Fibroblast of villous mesenchyme (primary cell): ENCODE measurements at regions not wholly inside any gene's neighbourhood (a gene's known extent, or its start where the extent isn't known, plus 50 kb on each side); places are given as distances from the start of the nearest gene placed in this dataset.

Experiments
- DNase-seq: peaks from one replicate; pipeline ENCODE4 v3.0.0-alpha.2; 2010; ENCODE audit warnings: low read depth
- H3K4me3 ChIP-seq: 2 replicates; pipeline ENCODE4 v1.5.1; 2011; ENCODE audit warnings: low read depth, mild to moderate bottlenecking, low read length
- TF ChIP-seq, protein P1 (sequence below): IDR thresholded peaks from 2 replicates; pipeline ENCODE4 v1.5.1; 2012; ENCODE audit warnings: low read depth, mild to moderate bottlenecking, low read length; ENCODE audit not compliant: insufficient read depth

DNA sequence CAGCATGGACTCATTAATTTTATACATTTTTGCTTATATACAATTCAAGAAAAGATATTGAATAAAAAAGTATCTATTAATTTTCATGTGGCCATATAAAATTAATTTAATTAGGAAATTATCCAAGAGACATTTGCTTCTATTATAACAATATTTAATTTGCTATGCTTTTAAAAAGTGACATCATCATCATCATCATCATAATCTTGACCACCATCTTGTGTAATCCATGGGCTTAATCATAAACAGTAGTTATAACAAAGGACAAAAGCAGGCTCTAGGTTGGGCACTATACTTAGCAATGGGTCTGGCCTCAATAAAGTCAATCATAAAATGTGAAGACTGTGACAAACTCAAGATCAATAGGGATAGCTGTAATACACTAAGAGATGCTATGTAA is 1031.6 kb downstream of the SLITRK1 start:
- TF ChIP-seq, protein P1, sequence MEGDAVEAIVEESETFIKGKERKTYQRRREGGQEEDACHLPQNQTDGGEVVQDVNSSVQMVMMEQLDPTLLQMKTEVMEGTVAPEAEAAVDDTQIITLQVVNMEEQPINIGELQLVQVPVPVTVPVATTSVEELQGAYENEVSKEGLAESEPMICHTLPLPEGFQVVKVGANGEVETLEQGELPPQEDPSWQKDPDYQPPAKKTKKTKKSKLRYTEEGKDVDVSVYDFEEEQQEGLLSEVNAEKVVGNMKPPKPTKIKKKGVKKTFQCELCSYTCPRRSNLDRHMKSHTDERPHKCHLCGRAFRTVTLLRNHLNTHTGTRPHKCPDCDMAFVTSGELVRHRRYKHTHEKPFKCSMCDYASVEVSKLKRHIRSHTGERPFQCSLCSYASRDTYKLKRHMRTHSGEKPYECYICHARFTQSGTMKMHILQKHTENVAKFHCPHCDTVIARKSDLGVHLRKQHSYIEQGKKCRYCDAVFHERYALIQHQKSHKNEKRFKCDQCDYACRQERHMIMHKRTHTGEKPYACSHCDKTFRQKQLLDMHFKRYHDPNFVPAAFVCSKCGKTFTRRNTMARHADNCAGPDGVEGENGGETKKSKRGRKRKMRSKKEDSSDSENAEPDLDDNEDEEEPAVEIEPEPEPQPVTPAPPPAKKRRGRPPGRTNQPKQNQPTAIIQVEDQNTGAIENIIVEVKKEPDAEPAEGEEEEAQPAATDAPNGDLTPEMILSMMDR, result no peak
- DNase-seq, result no peak

DNA sequence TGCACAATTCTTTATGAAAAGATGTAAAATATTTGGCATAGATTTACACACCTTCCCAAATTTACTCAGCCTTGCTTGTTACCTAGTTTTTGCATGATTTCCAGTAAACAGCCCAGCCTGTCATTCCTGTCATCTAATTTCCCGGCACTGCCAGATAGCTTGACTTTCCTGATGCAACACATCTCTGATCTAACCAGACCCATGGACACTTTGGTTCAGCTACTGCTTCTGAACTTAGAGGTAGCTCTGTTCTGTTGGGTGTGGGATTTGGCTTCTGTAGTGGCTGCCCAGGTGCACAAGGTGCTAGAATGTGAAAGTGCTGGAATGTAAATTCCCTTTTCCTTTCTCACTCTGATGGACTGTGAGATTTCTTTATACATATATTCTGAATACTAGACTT is 1033.5 kb downstream of the SLITRK1 start:
- H3K4me3 ChIP-seq, result no peak overlapping the region
- DNase-seq, result no peak
- TF ChIP-seq, protein P1, result no peak

More for the DNA sequence above, 1031.6 kb downstream of the SLITRK1 start:
- H3K4me3 ChIP-seq, result no peak overlapping the region

DNA sequence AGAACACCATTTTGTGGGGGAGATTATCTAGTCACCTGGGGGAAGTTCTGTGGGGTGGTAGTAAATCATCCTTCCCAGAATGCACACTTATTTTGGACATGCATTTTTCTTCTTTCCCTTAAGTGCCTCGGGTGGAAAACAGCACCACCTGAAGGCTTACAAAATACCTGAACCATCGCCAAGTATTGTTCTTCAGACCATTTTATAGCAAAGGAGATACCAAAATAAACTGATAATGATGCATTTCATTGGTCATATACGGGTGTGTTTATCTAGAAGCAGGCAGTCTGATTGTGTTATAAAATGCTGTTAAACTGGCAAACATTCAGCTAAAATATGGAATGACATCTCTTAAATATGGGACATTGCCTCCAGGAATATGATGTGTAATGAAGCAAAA is 1034.7 kb downstream of the SLITRK1 start:
- TF ChIP-seq, protein P1, result no peak
- H3K4me3 ChIP-seq, result no peak overlapping the region
- DNase-seq, result no peak

DNA sequence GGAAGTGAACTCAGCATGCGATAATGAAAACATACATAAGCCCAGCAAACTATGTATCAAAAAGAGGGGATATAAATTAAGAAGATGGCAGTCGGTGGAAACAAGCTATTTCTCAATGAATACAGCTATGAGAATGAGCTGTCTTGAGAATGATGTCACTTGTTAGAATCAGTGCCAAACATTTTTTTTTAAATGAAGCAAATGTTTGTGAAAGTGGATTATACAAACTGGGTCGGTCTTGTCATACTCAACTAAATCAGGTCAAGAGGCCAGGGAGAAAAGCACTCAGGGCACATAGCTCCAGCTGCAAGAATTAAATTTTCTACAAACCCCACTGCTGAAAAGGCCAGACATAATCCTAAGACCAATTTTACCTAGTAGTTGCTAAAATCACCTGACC is 1048.4 kb downstream of the SLITRK1 start:
- TF ChIP-seq, protein P1, result no peak

DNA sequence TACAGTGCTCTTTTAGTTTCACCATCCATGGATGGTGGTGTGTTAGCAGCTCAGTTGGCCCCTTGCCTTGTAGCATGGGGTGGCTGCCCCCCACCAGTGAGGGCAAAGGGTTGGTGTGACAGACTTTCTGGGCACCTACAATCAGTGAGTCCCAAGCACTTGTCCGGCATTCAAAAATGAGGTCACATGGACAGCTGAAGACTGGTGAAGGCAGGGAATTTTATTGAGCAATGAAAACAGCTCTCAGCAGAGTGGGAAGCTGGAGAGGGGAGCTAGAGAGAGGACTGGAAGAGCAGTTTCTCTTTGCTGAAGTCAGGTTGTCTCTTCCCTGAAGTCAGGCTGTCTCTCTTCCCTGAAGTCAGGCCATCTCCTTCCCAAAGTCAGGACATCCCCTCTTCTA is 1053.2 kb downstream of the SLITRK1 start:
- TF ChIP-seq, protein P1, result no peak
- no peak overlapping the region for H3K4me3 ChIP-seq
- DNase-seq, result no peak

More for the DNA sequence above, 1048.4 kb downstream of the SLITRK1 start:
- no peak for DNase-seq
- H3K4me3 ChIP-seq, result no peak overlapping the region

DNA sequence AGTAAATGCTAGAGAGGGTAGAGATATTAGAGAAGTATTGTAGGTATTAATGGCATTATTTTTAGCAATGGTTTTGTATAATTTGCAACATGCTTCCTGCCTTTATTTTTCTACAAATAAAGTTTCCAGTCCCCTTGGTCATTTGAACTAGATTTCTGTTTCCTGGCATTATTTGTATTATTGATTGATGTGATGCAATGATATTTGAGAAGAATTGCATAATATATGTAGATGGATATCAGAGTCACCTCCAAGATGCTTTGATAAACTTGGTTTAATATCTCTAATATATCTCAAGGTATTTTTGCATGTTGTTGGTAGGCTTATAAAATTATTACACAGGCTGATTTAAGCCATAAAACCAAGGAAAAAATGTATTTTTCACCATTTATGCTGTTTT is 1054.5 kb downstream of the SLITRK1 start:
- TF ChIP-seq, protein P1, result no peak
- no peak for DNase-seq
- no peak overlapping the region for H3K4me3 ChIP-seq

DNA sequence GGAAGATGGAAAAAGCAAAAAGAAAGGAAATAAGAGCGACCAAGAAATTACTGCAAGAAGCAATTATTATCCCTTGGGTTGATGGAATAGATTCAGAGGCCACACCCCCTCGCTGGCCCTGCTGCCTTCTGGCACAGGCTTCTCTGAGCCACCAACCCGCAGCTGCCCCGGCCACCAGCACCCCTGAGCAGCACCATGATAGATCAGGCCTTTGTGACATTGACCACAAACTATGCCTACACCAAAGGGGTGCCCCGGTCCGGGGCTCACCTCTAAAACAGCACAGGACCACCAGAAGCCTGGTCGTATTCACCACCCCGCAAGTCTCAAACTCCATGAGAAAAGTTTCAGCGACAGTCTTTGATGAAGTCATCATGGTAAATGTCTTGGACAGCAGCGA is 1059.3 kb downstream of the SLITRK1 start:
- no peak overlapping the region for H3K4me3 ChIP-seq
- no peak for DNase-seq
- TF ChIP-seq, protein P1, result no peak
